SU-DHL-6 (cell line): ENCODE measurements at regions not wholly inside any gene's neighbourhood (a gene's known extent, or its start where the extent isn't known, plus 50 kb on each side); places are given as distances from the start of the nearest gene placed in this dataset.
"Not testable (repeated sequence)": the region's sequence is repeated elsewhere in the genome, so short reads cannot be mapped to it uniquely, and the experiment has no call there.

Source experiments
- EZH2phosphoT487 ChIP-seq: fragments of 200-600 bp; sonication (generic), shearing (Covaris generic); conservative IDR thresholded peaks from 2 replicates; pipeline ENCODE4 v1.6.1; 2018; ENCODE audit warnings: mild to moderate bottlenecking, antibody characterized with exemption, low read length, moderate library complexity, mixed read lengths
- TF ChIP-seq, protein P1 (sequence below): fragments of 200-600 bp; sonication (generic); IDR thresholded peaks from one replicate; pipeline ENCODE4 v1.5.1; 2017; ENCODE audit warnings: antibody characterized with exemption, mild to moderate bottlenecking, low read length, moderate library complexity; ENCODE audit not compliant: insufficient read depth, poor library complexity, severe bottlenecking

DNA sequence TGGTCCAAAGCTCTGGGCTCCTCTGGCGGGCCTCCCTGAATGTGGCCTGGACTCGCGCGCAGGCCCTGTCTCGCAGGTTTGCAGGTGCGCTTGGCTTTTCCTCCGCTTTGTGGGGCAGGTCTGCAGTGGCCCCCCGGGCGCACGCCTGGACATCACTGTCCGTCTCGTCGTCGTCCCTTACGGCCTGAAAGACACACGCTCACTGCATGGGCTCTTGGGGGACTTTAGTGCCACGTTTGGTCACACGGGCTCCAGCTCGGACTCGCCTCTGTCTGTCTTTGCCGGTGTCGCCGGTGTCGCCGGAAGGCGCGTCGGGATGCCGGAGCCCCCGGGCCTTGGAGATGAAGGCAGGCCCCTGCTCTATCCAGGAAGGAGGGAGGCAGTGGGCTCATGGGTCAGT is 1419.9 kb upstream of the PCDH10 start:
- TF ChIP-seq, protein P1, sequence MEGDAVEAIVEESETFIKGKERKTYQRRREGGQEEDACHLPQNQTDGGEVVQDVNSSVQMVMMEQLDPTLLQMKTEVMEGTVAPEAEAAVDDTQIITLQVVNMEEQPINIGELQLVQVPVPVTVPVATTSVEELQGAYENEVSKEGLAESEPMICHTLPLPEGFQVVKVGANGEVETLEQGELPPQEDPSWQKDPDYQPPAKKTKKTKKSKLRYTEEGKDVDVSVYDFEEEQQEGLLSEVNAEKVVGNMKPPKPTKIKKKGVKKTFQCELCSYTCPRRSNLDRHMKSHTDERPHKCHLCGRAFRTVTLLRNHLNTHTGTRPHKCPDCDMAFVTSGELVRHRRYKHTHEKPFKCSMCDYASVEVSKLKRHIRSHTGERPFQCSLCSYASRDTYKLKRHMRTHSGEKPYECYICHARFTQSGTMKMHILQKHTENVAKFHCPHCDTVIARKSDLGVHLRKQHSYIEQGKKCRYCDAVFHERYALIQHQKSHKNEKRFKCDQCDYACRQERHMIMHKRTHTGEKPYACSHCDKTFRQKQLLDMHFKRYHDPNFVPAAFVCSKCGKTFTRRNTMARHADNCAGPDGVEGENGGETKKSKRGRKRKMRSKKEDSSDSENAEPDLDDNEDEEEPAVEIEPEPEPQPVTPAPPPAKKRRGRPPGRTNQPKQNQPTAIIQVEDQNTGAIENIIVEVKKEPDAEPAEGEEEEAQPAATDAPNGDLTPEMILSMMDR: not testable (repeated sequence)
- not testable (repeated sequence) for TF ChIP-seq EZH2phosphoT487
